CD8-positive, alpha-beta memory T cell (primary cell): ENCODE measurements at regions not wholly inside any gene's neighbourhood (a gene's known extent, or its start where the extent isn't known, plus 50 kb on each side); places are given as distances from the start of the nearest gene placed in this dataset.

Experiments
- CTCF ChIA-PET: fragments of 350-600 bp; sonication (Branson Sonifier 250); formaldehyde crosslinking; loops from one replicate; lab custom pipeline; 2021; ENCODE audit warnings: antibody characterized with exemption; lab: Charles Lee
- POLR2A ChIA-PET: fragments of 350-600 bp; sonication (Branson Sonifier 250); formaldehyde crosslinking; loops from one replicate; lab custom pipeline; 2021; ENCODE audit warnings: antibody characterized with exemption; lab: Charles Lee
- DNase-seq, 5 donors: peaks; one replicate each; pipeline versions ENCODE4 v3.0.0 to v3.0.0-alpha.2; 2020 to 2022; ENCODE audit warnings: mixed read lengths in 1 of 5
- H3K27ac ChIP-seq: one replicate; pipeline ENCODE4 v1.7.0; 2013; ENCODE audit warnings: low read depth, mild to moderate bottlenecking, low read length, moderate library complexity
- H3K27me3 ChIP-seq: 2 replicates; pipeline ENCODE4 v1.7.0; 2013; ENCODE audit warnings: low read length, mild to moderate bottlenecking; ENCODE audit not compliant: insufficient read depth, poor library complexity, severe bottlenecking
- H3K36me3 ChIP-seq: 2 replicates; pipeline ENCODE4 v1.7.0; 2013; ENCODE audit warnings: mild to moderate bottlenecking, low read length, moderate library complexity; ENCODE audit not compliant: insufficient read depth
- H3K4me1 ChIP-seq: 2 replicates; pipeline ENCODE4 v1.7.0; 2013; ENCODE audit warnings: mild to moderate bottlenecking, low read length, moderate library complexity; ENCODE audit not compliant: insufficient read depth
- H3K4me3 ChIP-seq: 2 replicates; pipeline ENCODE4 v1.7.0; 2013; ENCODE audit warnings: mild to moderate bottlenecking, low read length
- H3K9me3 ChIP-seq: 2 replicates; pipeline ENCODE4 v1.7.0; 2013; ENCODE audit warnings: mild to moderate bottlenecking, low read length
- H3K27ac Mint-ChIP-seq, 8 donors: one replicate each; pipeline ENCODE4 v1.8.0; 2020 to 2021; ENCODE audit warnings: mixed read lengths in 8 of 8, mild to moderate bottlenecking in 6 of 8, inconsistent platforms in 3 of 8, moderate library complexity in 3 of 8
- H3K27me3 Mint-ChIP-seq, 2 donors: one replicate each; pipeline ENCODE4 v1.8.0; 2020 to 2021; ENCODE audit warnings: mixed read lengths in 2 of 2, mild to moderate bottlenecking in 1 of 2, moderate library complexity in 1 of 2
- H3K36me3 Mint-ChIP-seq, 3 donors: one replicate each; pipeline ENCODE4 v1.8.0; 2020 to 2021; ENCODE audit warnings: mixed read lengths in 3 of 3, inconsistent platforms in 1 of 3, mild to moderate bottlenecking in 1 of 3
- H3K4me1 Mint-ChIP-seq, 3 donors: one replicate each; pipeline ENCODE4 v1.8.0; 2020 to 2021; ENCODE audit warnings: mixed read lengths in 3 of 3, inconsistent platforms in 1 of 3, mild to moderate bottlenecking in 1 of 3
- H3K4me3 Mint-ChIP-seq, 7 donors: one replicate each; pipeline ENCODE4 v1.8.0; 2020 to 2021; ENCODE audit warnings: mixed read lengths in 7 of 7, mild to moderate bottlenecking in 6 of 7, moderate library complexity in 4 of 7, inconsistent platforms in 2 of 7
- H3K9me3 Mint-ChIP-seq, 5 donors: one replicate each; pipeline ENCODE4 v1.8.0; 2020 to 2022; ENCODE audit warnings: mixed read lengths in 5 of 5, mild to moderate bottlenecking in 3 of 5, moderate library complexity in 2 of 5, inconsistent platforms in 1 of 5

DNA sequence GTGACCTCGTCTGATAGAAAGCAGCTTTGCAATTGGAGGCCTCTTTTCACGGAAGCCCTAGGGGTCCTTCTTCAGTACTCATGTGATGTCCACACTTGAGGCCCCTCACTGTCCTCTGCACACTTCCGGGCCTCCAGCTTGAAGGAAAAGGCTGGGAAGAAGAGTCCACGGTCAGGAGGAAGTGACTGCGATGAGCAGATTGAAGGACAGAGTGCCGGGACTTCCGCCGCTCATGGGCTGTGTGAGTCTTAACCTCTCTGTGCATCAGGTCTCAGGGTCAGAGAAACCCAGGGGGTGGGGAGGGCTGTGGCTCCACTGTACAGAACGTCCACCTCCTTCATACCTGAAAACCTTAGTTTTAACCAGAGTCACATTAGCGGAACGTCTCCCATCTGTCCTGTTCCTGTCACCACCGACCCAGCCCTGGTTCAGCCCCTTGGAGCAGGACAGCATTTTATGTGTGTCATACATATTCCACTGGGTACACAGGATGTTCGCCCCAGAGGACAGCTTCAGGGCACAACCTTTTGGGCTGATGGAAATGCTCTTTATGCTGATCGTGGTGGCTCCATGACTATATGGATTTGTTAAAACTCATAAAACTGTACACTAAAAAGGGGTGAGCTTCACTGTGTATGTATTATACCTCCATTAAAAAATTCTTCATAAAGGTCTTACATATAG is 51.0 kb upstream of the SORCS2 start:
- DNase-seq = no peak
- ChIA-PET POLR2A (no interaction called here), CTCF (no interaction called here)
- Mint-ChIP-seq H3K4me1 (no peaks in the 10 kb centered on the region), H3K27me3 (peaks cover 13 to 17% of the 10 kb centered on the region in 2 donors), H3K4me3 (no peak overlapping the region), H3K36me3 (no peaks in the 10 kb centered on the region), H3K27ac (no peak overlapping the region), H3K9me3 (peaks cover 0 to 2% (median 0%) of the 10 kb centered on the region in 5 donors)
- Histone ChIP-seq H3K36me3 (no peaks in the 10 kb centered on the region), H3K27me3 (no peaks in the 10 kb centered on the region), H3K4me3 (no peak overlapping the region), H3K4me1 (no peaks in the 10 kb centered on the region), H3K27ac (no peak overlapping the region), H3K9me3 (no peaks in the 10 kb centered on the region)

DNA sequence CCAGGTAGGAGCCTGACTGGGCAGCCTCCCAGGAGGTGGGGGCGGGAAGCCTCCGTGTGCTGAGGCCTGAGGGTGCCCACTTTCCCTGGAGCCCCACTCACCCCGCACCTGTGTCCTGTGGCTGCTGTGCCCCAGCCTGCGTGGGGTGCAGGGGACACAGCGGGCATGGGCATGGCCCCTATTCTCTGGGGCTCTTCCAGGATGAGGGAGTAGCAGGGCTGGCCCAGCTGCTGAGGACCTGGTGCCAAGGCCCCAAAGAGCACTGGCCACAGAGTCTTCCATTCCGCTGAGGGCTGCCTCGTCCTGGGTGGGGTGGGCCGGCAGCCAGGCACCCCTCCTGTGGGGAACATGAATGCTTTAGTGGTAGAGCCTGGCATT is 51.7 kb upstream of the SORCS2 start:
- peaks cover 10 to 13% of the 10 kb centered on the region in 2 donors for H3K27me3 Mint-ChIP-seq

DNA sequence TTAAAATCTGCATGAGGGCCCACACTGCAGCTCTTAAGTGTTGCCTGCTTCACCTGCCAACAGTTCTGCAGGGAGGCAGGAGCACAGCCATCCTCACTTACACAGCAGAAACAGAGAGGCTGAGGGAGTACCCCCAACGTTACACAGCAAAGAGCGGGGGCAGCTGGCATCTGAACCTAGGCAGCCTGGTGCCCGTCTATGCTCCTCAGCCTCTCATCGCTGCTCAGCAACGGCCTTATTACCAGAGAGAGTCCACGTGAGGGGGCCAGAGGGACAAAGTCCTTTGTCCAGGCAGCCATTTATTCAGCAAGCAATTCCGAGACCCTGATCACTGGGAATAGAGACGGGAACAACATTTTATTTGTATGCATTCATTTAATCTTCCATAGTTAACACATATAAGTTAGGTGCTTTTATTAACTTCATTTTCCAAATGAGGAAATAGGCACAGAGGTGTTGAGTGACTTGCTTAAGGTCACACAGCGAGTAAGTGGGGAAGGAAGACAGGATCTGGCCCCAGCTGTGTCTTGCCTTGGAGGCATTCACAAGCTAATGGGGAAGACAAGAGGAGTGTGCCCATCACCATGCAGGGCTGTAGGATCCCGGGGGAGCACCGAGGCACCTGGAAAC is 52.2 kb upstream of the SORCS2 start:
- Mint-ChIP-seq H3K4me1 (no peaks in the 10 kb centered on the region), H3K27me3 (peaks cover 10 to 11% of the 10 kb centered on the region in 2 donors)
- CTCF ChIA-PET = no interaction called here

More for the DNA sequence above, 51.7 kb upstream of the SORCS2 start:
- H3K9me3 Mint-ChIP-seq = peaks cover 0 to 2% (median 0%) of the 10 kb centered on the region in 5 donors
- no peak for DNase-seq
- Histone ChIP-seq H3K27ac (no peak overlapping the region), H3K36me3 (no peaks in the 10 kb centered on the region), H3K27me3 (no peaks in the 10 kb centered on the region), H3K4me3 (no peak overlapping the region), H3K9me3 (no peaks in the 10 kb centered on the region), H3K4me1 (no peaks in the 10 kb centered on the region)
- no peak overlapping the region for H3K4me3 Mint-ChIP-seq
- H3K4me1 Mint-ChIP-seq = no peaks in the 10 kb centered on the region
- no peak overlapping the region for H3K27ac Mint-ChIP-seq
- no peaks in the 10 kb centered on the region for H3K36me3 Mint-ChIP-seq
- ChIA-PET CTCF (no interaction called here), POLR2A (no interaction called here)

DNA sequence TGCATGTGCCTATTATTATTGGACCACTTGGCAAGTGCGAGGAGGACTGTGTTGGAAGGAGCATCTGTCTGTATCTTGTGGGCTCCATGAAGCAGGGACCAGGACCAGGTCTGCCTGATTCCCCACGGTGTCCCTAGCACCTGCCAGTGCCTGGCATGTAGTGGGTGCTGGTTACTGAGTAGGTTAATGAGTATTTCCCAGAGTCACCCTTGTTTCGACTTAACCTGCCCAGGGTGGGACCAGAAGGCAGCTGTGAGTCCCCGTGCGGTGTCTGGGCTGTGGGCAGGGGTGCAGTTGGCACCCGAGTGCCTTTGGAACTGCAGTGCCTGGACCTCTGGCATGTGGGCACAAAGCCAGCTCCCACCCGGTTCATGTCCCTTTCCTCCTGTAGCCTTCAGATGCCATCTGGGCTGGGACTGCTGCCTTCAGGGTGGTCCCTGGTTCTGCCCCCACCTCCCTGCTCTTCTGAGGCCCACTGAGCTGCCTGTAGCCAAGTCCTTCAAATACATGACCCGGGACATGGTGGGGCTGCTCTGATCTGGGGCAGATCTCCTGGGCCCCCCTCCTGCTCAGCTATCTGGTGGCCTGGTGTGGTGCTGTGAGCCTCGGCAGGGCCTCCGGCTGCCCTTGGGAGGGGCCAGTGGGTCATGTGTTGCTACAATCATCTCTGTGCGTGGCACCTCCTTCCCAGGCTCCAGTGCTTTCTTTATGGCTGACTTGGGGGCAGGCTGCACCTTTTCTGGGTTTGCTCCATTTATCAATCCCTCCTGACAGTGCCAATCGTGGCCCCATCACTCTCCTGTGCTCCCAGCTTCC is 53.0 kb upstream of the SORCS2 start:
- Histone ChIP-seq H3K9me3 (no peaks in the 10 kb centered on the region), H3K4me1 (no peaks in the 10 kb centered on the region), H3K27me3 (no peaks in the 10 kb centered on the region), H3K27ac (no peak overlapping the region), H3K4me3 (no peak overlapping the region), H3K36me3 (no peaks in the 10 kb centered on the region)
- Mint-ChIP-seq H3K9me3 (peaks cover 0 to 2% (median 0%) of the 10 kb centered on the region in 5 donors), H3K36me3 (no peaks in the 10 kb centered on the region), H3K4me3 (no peak overlapping the region), H3K4me1 (no peaks in the 10 kb centered on the region), H3K27me3 (peaks cover 8 to 11% of the 10 kb centered on the region in 2 donors), H3K27ac (no peak overlapping the region)
- no peak for DNase-seq
- ChIA-PET CTCF (no interaction called here), POLR2A (no interaction called here)

More for the DNA sequence above, 52.2 kb upstream of the SORCS2 start:
- Mint-ChIP-seq H3K9me3 (peaks cover 0 to 2% (median 0%) of the 10 kb centered on the region in 5 donors), H3K36me3 (no peaks in the 10 kb centered on the region), H3K4me3 (no peak overlapping the region), H3K27ac (no peak overlapping the region)
- Histone ChIP-seq H3K27me3 (no peaks in the 10 kb centered on the region), H3K9me3 (no peaks in the 10 kb centered on the region), H3K4me1 (no peaks in the 10 kb centered on the region), H3K27ac (no peak overlapping the region), H3K4me3 (no peak overlapping the region), H3K36me3 (no peaks in the 10 kb centered on the region)
- DNase-seq = no peak
- POLR2A ChIA-PET = no interaction called here

DNA sequence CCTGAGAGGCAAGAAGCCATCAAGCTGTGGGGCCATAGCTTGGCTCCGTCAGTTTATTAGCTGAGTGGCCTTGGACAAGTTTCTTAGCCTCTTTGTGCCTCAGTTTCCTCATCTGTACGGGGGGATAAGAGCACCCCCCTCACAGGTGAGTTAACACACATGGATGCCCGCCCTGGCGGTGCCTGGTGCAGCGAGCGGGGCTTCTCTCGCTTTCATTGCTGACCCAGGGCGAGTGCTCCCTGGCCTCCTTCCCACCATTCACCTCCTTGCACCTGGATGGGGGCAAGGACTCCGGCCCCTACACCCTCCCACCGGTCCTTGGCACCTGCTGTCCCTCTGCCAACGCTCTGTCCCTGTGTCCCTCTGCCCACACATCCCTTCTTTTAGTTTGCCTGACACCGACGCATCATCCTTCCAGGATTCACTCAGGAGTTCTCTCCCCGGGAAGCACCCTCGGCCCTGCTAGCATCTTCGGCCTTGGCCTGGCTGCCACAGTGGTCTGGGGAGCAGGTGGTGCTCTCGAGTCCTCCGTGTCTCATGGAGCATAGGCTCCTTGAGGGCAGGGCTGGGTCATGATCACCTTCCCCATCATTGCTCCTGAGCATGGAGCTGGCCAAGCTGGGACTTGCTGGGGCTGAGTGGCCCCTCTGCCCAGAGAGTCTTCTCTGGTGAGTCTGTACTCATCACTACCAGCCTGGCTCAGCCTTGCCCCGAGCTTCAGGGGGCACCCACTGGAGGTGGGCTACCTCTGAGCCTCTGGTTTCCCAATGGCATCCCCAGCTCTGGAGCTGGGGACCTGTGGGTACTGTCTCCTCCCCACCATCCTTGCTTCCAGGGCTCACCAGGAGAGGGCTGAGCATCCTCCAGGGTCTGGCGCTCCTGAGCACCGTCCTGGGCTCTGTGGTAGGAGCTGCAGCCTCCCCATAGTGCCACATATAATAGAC is 53.8 kb upstream of the SORCS2 start:
- DNase-seq = no peak
- H3K27me3 Mint-ChIP-seq = peaks cover 8 to 11% of the 10 kb centered on the region in 2 donors
- H3K4me1 Mint-ChIP-seq = no peaks in the 10 kb centered on the region
- peaks cover 0 to 2% (median 0%) of the 10 kb centered on the region in 5 donors for H3K9me3 Mint-ChIP-seq
- Histone ChIP-seq H3K9me3 (no peaks in the 10 kb centered on the region), H3K4me1 (no peaks in the 10 kb centered on the region), H3K27ac (no peak overlapping the region), H3K36me3 (no peaks in the 10 kb centered on the region), H3K27me3 (no peaks in the 10 kb centered on the region), H3K4me3 (no peak overlapping the region)
- H3K27ac Mint-ChIP-seq = no peak overlapping the region
- no peak overlapping the region for H3K4me3 Mint-ChIP-seq
- ChIA-PET POLR2A (no interaction called here), CTCF (no interaction called here)
- no peaks in the 10 kb centered on the region for H3K36me3 Mint-ChIP-seq

DNA sequence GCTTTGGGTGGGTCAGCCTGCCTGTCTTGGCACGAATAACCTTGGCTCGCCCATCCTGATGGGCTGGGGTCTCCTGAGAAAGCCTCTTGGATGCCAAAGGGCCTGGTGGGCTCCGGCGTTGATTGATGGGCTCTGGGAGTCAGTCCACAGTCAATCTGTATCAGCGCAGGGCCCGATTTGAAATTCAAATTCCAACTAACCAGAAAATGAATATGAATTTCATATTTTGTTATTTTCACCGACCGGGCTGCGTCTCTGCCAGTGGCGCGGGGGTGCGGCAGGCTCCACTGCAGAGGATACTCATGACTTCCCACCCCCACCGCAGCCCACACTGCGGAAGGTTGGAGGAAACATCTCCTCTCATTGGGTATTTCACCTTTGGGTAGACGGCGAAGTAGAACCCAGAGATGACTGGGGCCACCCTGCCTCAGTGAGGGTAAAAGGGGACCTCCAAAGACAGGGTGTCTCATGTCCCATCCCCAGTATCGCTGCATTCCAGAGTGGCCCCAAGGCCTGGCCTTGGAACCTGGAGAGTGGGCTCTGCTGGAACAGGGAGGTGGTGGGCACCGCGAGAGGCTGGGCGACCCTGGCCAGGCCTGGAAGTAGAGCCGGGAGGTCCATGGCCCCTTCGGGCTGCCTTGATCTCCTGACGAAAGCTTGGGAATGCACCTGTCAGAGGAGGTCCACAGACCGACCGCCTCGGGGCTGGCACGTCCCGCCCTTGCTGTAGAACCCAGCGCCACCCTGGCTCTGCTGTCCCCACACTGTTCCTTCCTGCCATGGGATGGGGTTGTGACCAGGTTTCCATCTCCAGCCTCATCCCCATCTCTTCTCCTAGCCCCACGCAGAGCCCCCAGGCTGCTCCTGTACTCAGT is 54.8 kb upstream of the SORCS2 start:
- POLR2A ChIA-PET = no interaction called here
- no peaks in the 10 kb centered on the region for H3K9me3 ChIP-seq

DNA sequence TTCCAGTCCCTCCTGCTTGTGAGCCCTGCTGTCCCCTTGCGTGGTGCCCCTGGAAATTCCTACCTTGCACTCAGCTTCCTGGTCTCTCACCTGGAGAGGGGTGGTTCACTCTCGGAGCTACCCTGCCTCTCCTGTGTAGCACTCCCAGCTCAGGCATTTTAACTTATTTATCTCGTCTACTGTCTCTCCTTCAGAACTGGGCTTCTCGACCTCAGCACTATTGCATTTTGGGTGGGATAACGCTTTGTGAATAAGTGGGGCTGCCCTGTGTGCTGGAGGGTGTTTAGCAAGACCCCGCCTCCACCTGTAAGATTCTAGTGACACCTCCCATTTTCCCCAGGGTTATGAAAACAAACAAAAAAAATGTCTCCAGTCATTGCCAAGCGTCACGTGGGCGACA is 56.0 kb upstream of the SORCS2 start:
- no peak overlapping the region for H3K4me3 Mint-ChIP-seq

More for the DNA sequence above, 54.8 kb upstream of the SORCS2 start:
- no peaks in the 10 kb centered on the region for H3K36me3 Mint-ChIP-seq
- no peak overlapping the region for H3K27ac Mint-ChIP-seq
- Histone ChIP-seq H3K27ac (no peak overlapping the region), H3K27me3 (no peaks in the 10 kb centered on the region), H3K36me3 (no peaks in the 10 kb centered on the region), H3K4me1 (no peaks in the 10 kb centered on the region), H3K4me3 (no peak overlapping the region)
- no peak for DNase-seq
- H3K4me1 Mint-ChIP-seq = no peaks in the 10 kb centered on the region
- CTCF ChIA-PET = no interaction called here
- H3K27me3 Mint-ChIP-seq = peaks cover 8% of the 10 kb centered on the region in 2 donors
- no peak overlapping the region for H3K4me3 Mint-ChIP-seq
- H3K9me3 Mint-ChIP-seq = peaks cover 0 to 2% (median 0%) of the 10 kb centered on the region in 5 donors

More for the DNA sequence above, 56.0 kb upstream of the SORCS2 start:
- Histone ChIP-seq H3K36me3 (no peaks in the 10 kb centered on the region), H3K4me3 (no peak overlapping the region), H3K27me3 (no peaks in the 10 kb centered on the region), H3K27ac (no peak overlapping the region), H3K9me3 (no peaks in the 10 kb centered on the region), H3K4me1 (no peaks in the 10 kb centered on the region)
- ChIA-PET CTCF (no interaction called here), POLR2A (no interaction called here)
- Mint-ChIP-seq H3K27ac (no peak overlapping the region), H3K4me1 (no peaks in the 10 kb centered on the region), H3K27me3 (peaks cover 8% of the 10 kb centered on the region in 2 donors), H3K9me3 (no peaks in the 10 kb centered on the region), H3K36me3 (no peaks in the 10 kb centered on the region)
- no peak for DNase-seq
